OCI-LY7 (cell line): ENCODE measurements at regions not wholly inside any gene's neighbourhood (a gene's known extent, or its start where the extent isn't known, plus 50 kb on each side); places are given as distances from the start of the nearest gene placed in this dataset.

Experiments used
- BruUV-seq: library from RNA; stranded (reverse); fragments of 400-500 nt; replicated peaks from 2 replicates; lab custom pipeline; 2021; lab: Mats Ljungman, UMichigan
- CTCF ChIA-PET: fragments of 300-600 bp; sonication (Branson Sonifier 250); formaldehyde crosslinking; loops from one replicate; lab custom pipeline; 2022; ENCODE audit warnings: antibody characterized with exemption; ENCODE audit not compliant: unreplicated experiment; lab: Charles Lee
- POLR2A ChIA-PET: fragments of 300-600 bp; sonication (Branson Sonifier 250); formaldehyde crosslinking; loops from one replicate; lab custom pipeline; 2022; ENCODE audit warnings: antibody characterized with exemption; lab: Charles Lee
- DNase-seq: peaks from one replicate; pipeline ENCODE4 v3.0.0-alpha.2; 2015; ENCODE audit warnings: low spot score
- H2AFZ ChIP-seq: fragments of 200-600 bp; sonication (generic), shearing (Covaris generic); 2 replicates; pipeline ENCODE4 v1.6.1; 2014; ENCODE audit warnings: mild to moderate bottlenecking, antibody characterized with exemption, low read length, moderate library complexity
- H3K27ac ChIP-seq: fragments of 200-600 bp; sonication (generic); 2 replicates; pipeline ENCODE4 v1.5.1; 2014; ENCODE audit warnings: mixed run types, low read depth, mild to moderate bottlenecking, moderate library complexity, low read length, inconsistent platforms; ENCODE audit not compliant: poor library complexity, severe bottlenecking
- H3K36me3 ChIP-seq: fragments of 200-600 bp; sonication (generic); 2 replicates; pipeline ENCODE4 v1.6.1; 2014; ENCODE audit warnings: mild to moderate bottlenecking, antibody characterized with exemption, low read length, moderate library complexity, mixed read lengths; ENCODE audit not compliant: insufficient read depth
- H3K4me1 ChIP-seq: fragments of 200-600 bp; sonication (generic); 2 replicates; pipeline ENCODE4 v1.5.1; 2014; ENCODE audit warnings: mild to moderate bottlenecking, low read length; ENCODE audit not compliant: insufficient read depth, poor library complexity, severe bottlenecking
- H3K4me2 ChIP-seq: fragments of 200-600 bp; sonication (generic); 2 replicates; pipeline ENCODE4 v1.6.1; 2014; ENCODE audit warnings: mild to moderate bottlenecking, low read length
- H3K4me3 ChIP-seq: fragments of 200-600 bp; sonication (generic); 2 replicates; pipeline ENCODE4 v1.5.1; 2014; ENCODE audit warnings: mild to moderate bottlenecking, low read depth, low read length; ENCODE audit not compliant: poor library complexity, severe bottlenecking
- H3K79me2 ChIP-seq: fragments of 200-600 bp; sonication (generic); 2 replicates; pipeline ENCODE4 v1.6.1; 2016; ENCODE audit warnings: low read depth, mild to moderate bottlenecking, low read length, moderate library complexity, mixed read lengths; ENCODE audit not compliant: insufficient read depth
- H3K9me2 ChIP-seq: fragments of 200-600 bp; sonication (generic); 2 replicates; pipeline ENCODE4 v1.6.1; 2016; ENCODE audit warnings: mild to moderate bottlenecking, low read length, mixed read lengths; ENCODE audit not compliant: insufficient read depth
- H3K9me3 ChIP-seq: fragments of 200-600 bp; sonication (generic); 2 replicates; pipeline ENCODE4 v1.6.1; 2014; ENCODE audit warnings: mild to moderate bottlenecking, mixed run types, low read length, mixed read lengths
- H4K20me1 ChIP-seq: fragments of 200-600 bp; sonication (generic); 2 replicates; pipeline ENCODE4 v1.6.1; 2014; ENCODE audit warnings: mild to moderate bottlenecking, antibody characterized with exemption, low read length, moderate library complexity, mixed read lengths; ENCODE audit not compliant: insufficient read depth
- EZH2phosphoT487 ChIP-seq: fragments of 200-600 bp; sonication (generic); IDR thresholded peaks from 2 replicates; pipeline ENCODE4 v1.6.1; 2018; ENCODE audit warnings: low read depth, borderline replicate concordance, mild to moderate bottlenecking, mixed run types, antibody characterized with exemption, low read length, moderate library complexity, mixed read lengths
- intact Hi-C: fragments of 100-400 bp; cut with micrococcal nuclease; formaldehyde crosslinking; loops from one replicate; pipeline ENCODE4 v1.10.0; 2022; ENCODE audit not compliant: unreplicated experiment
- TF ChIP-seq, protein P1 (sequence below): fragments of 200-600 bp; sonication (generic); conservative IDR thresholded peaks from 2 replicates; pipeline ENCODE4 v1.5.1; 2014; ENCODE audit warnings: mild to moderate bottlenecking, antibody characterized with exemption, low read length, moderate library complexity, mixed read lengths

DNA sequence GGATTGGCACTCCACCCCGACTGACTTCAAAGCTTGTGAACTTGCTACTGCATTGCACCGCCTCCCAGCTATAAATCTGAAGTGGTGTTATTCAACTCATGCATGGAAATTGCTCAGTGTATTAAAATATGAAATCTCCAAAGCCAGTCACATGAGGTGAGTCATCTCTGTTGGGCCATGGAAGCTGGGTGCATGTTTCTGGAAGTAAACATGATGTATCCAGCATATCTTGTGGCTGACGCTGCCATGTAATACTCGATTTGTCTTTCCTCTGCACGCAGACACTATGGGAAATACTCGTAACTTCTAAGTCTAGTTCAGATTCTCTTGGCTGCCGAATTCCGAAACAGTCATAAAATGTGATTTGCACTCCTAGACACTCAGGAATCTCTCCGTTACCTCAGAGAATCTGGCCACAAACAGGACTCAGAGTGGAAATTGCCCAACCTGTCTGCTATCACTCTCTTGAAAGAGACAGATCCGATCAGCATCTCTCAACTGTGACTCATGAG, 154.9 kb upstream of the MPPED2 start:
- H3K4me3 ChIP-seq: no peak overlapping the region
- no peaks in the 10 kb centered on the region for H3K36me3 ChIP-seq
- intact Hi-C loops: no loop called here
- no peaks in the 10 kb centered on the region for H3K79me2 ChIP-seq
- ChIA-PET POLR2A (no interaction called here), CTCF (no interaction called here)
- H3K9me2 ChIP-seq: no peaks in the 10 kb centered on the region
- H2AFZ ChIP-seq: no peak overlapping the region
- no peak for DNase-seq
- TF ChIP-seq, protein P1, sequence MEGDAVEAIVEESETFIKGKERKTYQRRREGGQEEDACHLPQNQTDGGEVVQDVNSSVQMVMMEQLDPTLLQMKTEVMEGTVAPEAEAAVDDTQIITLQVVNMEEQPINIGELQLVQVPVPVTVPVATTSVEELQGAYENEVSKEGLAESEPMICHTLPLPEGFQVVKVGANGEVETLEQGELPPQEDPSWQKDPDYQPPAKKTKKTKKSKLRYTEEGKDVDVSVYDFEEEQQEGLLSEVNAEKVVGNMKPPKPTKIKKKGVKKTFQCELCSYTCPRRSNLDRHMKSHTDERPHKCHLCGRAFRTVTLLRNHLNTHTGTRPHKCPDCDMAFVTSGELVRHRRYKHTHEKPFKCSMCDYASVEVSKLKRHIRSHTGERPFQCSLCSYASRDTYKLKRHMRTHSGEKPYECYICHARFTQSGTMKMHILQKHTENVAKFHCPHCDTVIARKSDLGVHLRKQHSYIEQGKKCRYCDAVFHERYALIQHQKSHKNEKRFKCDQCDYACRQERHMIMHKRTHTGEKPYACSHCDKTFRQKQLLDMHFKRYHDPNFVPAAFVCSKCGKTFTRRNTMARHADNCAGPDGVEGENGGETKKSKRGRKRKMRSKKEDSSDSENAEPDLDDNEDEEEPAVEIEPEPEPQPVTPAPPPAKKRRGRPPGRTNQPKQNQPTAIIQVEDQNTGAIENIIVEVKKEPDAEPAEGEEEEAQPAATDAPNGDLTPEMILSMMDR: no peak
- no peak for TF ChIP-seq EZH2phosphoT487
- H3K4me1 ChIP-seq: no peaks in the 10 kb centered on the region
- no peaks in the 10 kb centered on the region for H3K9me3 ChIP-seq
- no TSS peak for BruUV-seq
- no peak overlapping the region for H3K27ac ChIP-seq
- H3K4me2 ChIP-seq: no peak overlapping the region
- no peaks in the 10 kb centered on the region for H4K20me1 ChIP-seq

GRCh38 chr11:30740091-30740490, 153.9 kb upstream of the MPPED2 start:
- Histone ChIP-seq H3K4me3 (no peak overlapping the region), H3K27ac (no peak overlapping the region), H4K20me1 (no peaks in the 10 kb centered on the region), H3K79me2 (no peaks in the 10 kb centered on the region), H3K4me2 (no peak overlapping the region), H3K9me2 (no peaks in the 10 kb centered on the region), H2AFZ (no peak overlapping the region), H3K4me1 (no peaks in the 10 kb centered on the region), H3K36me3 (no peaks in the 10 kb centered on the region), H3K9me3 (no peaks in the 10 kb centered on the region)
- intact Hi-C loops: no loop called here
- ChIA-PET POLR2A (no interaction called here), CTCF (no interaction called here)
- DNase-seq: no peak
- TF ChIP-seq, protein P1: no peak
- TF ChIP-seq EZH2phosphoT487: no peak
- no TSS peak for BruUV-seq

GRCh38 chr11:30735946-30736345, 149.8 kb upstream of the MPPED2 start:
- no peak overlapping the region for H3K27ac ChIP-seq
- H3K4me3 ChIP-seq: no peak overlapping the region
- H3K9me3 ChIP-seq: no peaks in the 10 kb centered on the region
- TF ChIP-seq EZH2phosphoT487: no peak
- TF ChIP-seq, protein P1: no peak
- no peak overlapping the region for H3K4me2 ChIP-seq
- H3K4me1 ChIP-seq: no peaks in the 10 kb centered on the region
- intact Hi-C loops: no loop called here
- BruUV-seq: no TSS peak
- DNase-seq: no peak
- H3K9me2 ChIP-seq: no peaks in the 10 kb centered on the region
- no peaks in the 10 kb centered on the region for H3K36me3 ChIP-seq
- ChIA-PET POLR2A (no interaction called here), CTCF (no interaction called here)
- H2AFZ ChIP-seq: no peak overlapping the region
- H3K79me2 ChIP-seq: no peaks in the 10 kb centered on the region
- H4K20me1 ChIP-seq: no peaks in the 10 kb centered on the region
